Activated T-cell treated with anti-CD3 and anti-CD28 coated beads, Interleukin-2, amount 50 U/mL, for 4 hours (primary cell): ENCODE measurements at regions not wholly inside any gene's neighbourhood (a gene's known extent, or its start where the extent isn't known, plus 50 kb on each side); places are given as distances from the start of the nearest gene placed in this dataset.
"Not testable (repeated sequence)": the region's sequence is repeated elsewhere in the genome, so short reads cannot be mapped to it uniquely, and the experiment has no call there.

ENCODE experiments used
- ATAC-seq, 2 donors: fragments of 200-7000 bp; cut with Tn5 transposase; one replicate each; pipeline ENCODE4 v1.10.0; 2021
- DNase-seq: peaks from one replicate; pipeline ENCODE4 v3.0.0-alpha.2; 2020
- H3K27me3 Mint-ChIP-seq: one replicate; pipeline ENCODE4 v1.8.0; 2021; ENCODE audit warnings: low read depth, mixed read lengths
- H3K36me3 Mint-ChIP-seq: one replicate; pipeline ENCODE4 v1.8.0; 2022; ENCODE audit warnings: mixed read lengths; ENCODE audit not compliant: insufficient read depth
- H3K4me1 Mint-ChIP-seq: one replicate; pipeline ENCODE4 v1.8.0; 2021; ENCODE audit warnings: low read depth, mixed read lengths
- H3K4me3 Mint-ChIP-seq: one replicate; pipeline ENCODE4 v1.8.0; 2021; ENCODE audit warnings: mild to moderate bottlenecking, moderate library complexity, mixed read lengths
- H3K9me3 Mint-ChIP-seq: one replicate; pipeline ENCODE4 v1.8.0; 2021; ENCODE audit warnings: mixed read lengths

- H3K4me1 Mint-ChIP-seq: peaks cover 46% of the 10 kb centered on the region
- not testable (repeated sequence) for H3K27me3 Mint-ChIP-seq, DNase-seq, H3K4me3 Mint-ChIP-seq, H3K9me3 Mint-ChIP-seq, H3K36me3 Mint-ChIP-seq, ATAC-seq
Observed at GRCh38 chr20:53644108-53644507, 50.5 kb upstream of the ZNF217 start.
